ENCODE measurements at regions not wholly inside any gene's neighbourhood (a gene's known extent, or its start where the extent isn't known, plus 50 kb on each side); places are given as distances from the start of the nearest gene placed in this dataset.

GRCh38 chr1:198829944-198830343, 191.1 kb downstream of the PTPRC start:
- Histone ChIP-seq H3K9me2 (ENCODE audit: insufficient read depth, low read length) (no peaks in the 10 kb centered on the region), H3K36me3 (ENCODE audit: insufficient read depth, low read length) (no peaks in the 10 kb centered on the region), H4K20me1 (ENCODE audit: insufficient read depth) (no peaks in the 10 kb centered on the region), H3K9me3 (ENCODE audit: low read length) (no peaks in the 10 kb centered on the region), H3K9ac (ENCODE audit: low read length) (no peak overlapping the region), H3K27ac (ENCODE audit: low read length) (no peak overlapping the region), H3K79me2 (replicated peaks; ENCODE audit: insufficient read depth, low read length) (no peaks in the 10 kb centered on the region), H3K4me2 (ENCODE audit: low read length) (no peak overlapping the region), H3K4me3 (ENCODE audit: low read length) (no peak overlapping the region), H3K27me3 (ENCODE audit: insufficient read depth, low read depth, low read length) (no peaks in the 10 kb centered on the region), H3F3A (ENCODE audit: insufficient read depth, low read length, poor library complexity, severe bottlenecking) (no peaks in the 10 kb centered on the region), H2AFZ (ENCODE audit: low read depth, low read length) (no peak overlapping the region)
- TF ChIP-seq POLR2AphosphoS5 (IDR thresholded peaks at IDR 0.05) = no peak
- TF ChIP-seq EP300 (conservative IDR thresholded peaks at IDR 0.05; ENCODE audit: poor library complexity, severe bottlenecking) = no peak
- TF ChIP-seq CTCF (IDR thresholded peaks at IDR 0.05; ENCODE audit: poor library complexity, severe bottlenecking) = no peak
- no peak for TF ChIP-seq SMC3 (conservative IDR thresholded peaks at IDR 0.05; ENCODE audit: poor library complexity)
- TF ChIP-seq EZH2 (IDR thresholded peaks at IDR 0.05; ENCODE audit: borderline replicate concordance, insufficient read depth, low read length, poor library complexity, severe bottlenecking) = no peak
- no peak for TF ChIP-seq MXI1 (conservative IDR thresholded peaks at IDR 0.05; ENCODE audit: poor library complexity, severe bottlenecking)
- no peak for TF ChIP-seq RAD21 (conservative IDR thresholded peaks at IDR 0.05)
- no peak for TF ChIP-seq TAF1 (IDR thresholded peaks at IDR 0.05; ENCODE audit: low read depth)

GRCh38 chr1:198830412-198830811, 191.6 kb downstream of the PTPRC start:
- H3K9ac ChIP-seq (ENCODE audit: low read length) = no peak overlapping the region
- no peaks in the 10 kb centered on the region for H3F3A ChIP-seq (ENCODE audit: insufficient read depth, low read length, poor library complexity, severe bottlenecking)
- H3K36me3 ChIP-seq (ENCODE audit: insufficient read depth, low read length) = no peaks in the 10 kb centered on the region
- no peak overlapping the region for H2AFZ ChIP-seq (ENCODE audit: low read depth, low read length)
- no peaks in the 10 kb centered on the region for H3K9me2 ChIP-seq (ENCODE audit: insufficient read depth, low read length)
- no peak overlapping the region for H3K27ac ChIP-seq (ENCODE audit: low read length)
- no peak for TF ChIP-seq REST (IDR thresholded peaks at IDR 0.05; ENCODE audit: borderline replicate concordance)
- TF ChIP-seq TAF1 (IDR thresholded peaks at IDR 0.05; ENCODE audit: low read depth) = no peak
- no peak for TF ChIP-seq MXI1 (conservative IDR thresholded peaks at IDR 0.05; ENCODE audit: poor library complexity, severe bottlenecking)
- no peaks in the 10 kb centered on the region for H3K27me3 ChIP-seq (ENCODE audit: insufficient read depth, low read depth, low read length)
- no peaks in the 10 kb centered on the region for H4K20me1 ChIP-seq (ENCODE audit: insufficient read depth)
- no peak overlapping the region for H3K4me2 ChIP-seq (ENCODE audit: low read length)
- no peaks in the 10 kb centered on the region for H3K9me3 ChIP-seq (ENCODE audit: low read length)
- no peaks in the 10 kb centered on the region for H3K79me2 ChIP-seq (replicated peaks; ENCODE audit: insufficient read depth, low read length)
- no peak overlapping the region for H3K4me3 ChIP-seq (ENCODE audit: low read length)

All from neural cell (in vitro differentiated cells).